ENCODE measurements at regions not wholly inside any gene's neighbourhood (a gene's known extent, or its start where the extent isn't known, plus 50 kb on each side); places are given as distances from the start of the nearest gene placed in this dataset.
"Not testable (repeated sequence)": the region's sequence is repeated elsewhere in the genome, so short reads cannot be mapped to it uniquely, and the experiment has no call there.

DNA sequence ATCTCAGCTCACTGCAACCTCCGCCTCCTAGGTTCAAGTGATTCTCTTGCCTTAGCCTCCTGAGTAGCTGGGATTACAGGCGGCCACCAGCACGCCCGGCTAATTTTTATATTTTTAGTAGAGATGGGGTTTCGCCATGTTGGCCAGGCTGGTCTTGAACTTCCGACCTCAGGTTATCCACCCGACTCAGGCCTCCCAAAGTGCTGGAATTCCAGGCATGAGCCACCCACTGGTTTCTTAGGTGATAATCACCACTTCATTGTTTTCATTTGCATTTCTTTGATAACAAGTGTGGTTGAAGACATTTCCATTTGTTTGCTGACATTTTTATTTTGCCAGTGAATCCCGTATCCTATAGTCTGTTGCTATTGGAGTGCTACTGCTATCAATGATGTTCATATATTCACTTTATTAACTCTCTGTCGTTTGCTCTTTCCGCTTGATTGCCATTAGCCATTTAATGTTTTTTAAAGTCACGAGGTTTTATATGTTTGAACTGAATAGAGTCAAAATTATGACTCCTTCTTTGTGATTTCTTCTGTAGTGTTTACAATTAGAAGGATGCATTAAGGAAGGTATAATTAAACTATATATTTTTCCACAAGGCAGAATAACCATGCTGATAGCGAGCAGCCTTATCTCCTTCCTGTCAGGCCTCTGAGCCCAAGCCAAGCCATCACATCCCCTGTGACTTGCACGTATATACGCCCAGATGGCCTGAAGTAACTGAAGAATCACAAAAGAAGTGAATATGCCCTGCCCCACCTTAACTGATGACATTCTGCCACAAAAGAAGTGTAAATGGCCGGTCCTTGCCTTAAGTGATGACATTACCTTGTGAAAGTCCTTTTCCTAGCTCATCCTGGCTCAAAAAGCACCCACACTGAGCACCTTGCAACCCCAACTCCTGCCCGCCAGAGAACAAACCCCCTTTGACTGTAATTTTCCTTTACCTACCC, 87.3 kb upstream of the DAPK1 start:
- not testable (repeated sequence) for DNase-seq (ENCODE audit: low spot score)

DNA sequence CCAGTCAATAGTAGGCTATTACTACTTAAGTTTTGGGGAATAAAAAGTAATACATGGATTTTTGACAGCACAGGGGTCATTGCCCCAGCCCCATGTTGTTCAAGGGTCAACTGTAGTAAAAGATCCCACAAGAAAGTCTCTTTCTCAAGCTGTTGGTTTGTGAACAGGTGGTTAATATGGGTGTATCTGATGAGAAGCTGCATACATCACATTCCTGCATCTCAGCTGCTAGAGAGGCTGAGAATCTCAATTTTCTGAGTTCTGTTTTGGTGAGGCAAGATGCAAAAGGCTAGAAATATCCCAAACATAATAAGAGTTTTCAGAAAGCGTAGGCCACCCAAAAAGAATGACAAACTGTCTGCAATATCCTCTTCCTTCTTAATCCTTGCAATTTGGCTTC, 76.8 kb upstream of the DAPK1 start:
- DNase-seq (ENCODE audit: low spot score): no peak

DNA sequence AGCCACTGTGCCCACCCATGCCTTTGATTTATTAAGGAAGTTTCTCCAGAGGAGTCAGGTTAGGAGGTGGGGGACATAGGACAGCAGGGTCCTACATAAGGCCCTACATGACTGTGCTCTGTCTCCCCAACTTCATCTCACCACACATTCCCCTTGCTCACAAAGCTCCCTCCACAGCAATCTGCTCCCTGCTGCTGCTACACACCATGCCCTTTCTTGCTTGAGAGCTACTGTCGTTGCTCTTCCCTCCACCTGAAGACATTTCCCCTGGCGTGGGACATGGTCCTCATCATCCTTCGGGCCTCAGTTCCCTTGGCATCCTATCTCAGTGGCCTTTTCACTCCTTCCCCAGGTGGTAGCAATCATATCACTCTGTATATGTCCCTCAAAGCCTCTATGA, 75.9 kb upstream of the DAPK1 start:
- no peak for DNase-seq (ENCODE audit: low spot score)

DNA sequence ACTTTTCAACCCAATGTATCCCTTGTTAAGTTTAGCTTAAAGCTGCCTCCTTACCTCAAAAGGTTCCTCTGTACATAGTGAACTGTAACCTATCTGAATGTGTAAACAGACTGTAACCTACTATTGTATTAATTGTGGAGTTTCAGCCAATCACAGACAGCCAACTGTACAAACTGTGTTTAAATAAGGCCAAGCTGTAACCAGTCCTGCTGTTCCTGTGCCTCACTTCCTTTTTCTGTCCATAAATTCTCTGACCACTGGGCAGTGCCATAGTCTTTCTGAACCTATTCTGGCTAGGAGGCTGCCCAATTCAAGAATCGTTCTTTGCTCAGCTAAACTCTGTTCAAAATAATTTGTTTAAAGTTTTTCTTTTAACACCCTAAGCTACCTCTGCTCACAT, 74.7 kb upstream of the DAPK1 start:
- DNase-seq (ENCODE audit: low spot score): no peak

DNA sequence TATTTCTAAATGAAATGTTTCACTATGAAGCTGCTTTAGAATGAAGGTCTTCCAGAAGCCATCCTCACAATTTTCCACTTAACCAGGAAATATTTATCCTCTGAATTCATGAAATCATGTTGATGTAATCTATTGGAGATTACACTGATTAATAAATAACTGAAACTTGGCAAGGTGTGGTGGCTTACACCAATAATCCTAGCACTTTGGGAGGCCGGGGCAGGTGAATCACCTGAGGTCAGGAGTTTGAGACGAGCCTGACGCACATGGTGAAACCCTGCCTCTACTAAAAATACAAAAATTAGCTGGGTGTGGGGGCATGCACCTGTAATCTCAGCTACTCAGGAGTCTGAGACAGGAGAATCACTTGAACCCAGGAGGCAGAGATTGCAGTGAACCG, 73.8 kb upstream of the DAPK1 start:
- DNase-seq (ENCODE audit: low spot score): not testable (repeated sequence)

DNA sequence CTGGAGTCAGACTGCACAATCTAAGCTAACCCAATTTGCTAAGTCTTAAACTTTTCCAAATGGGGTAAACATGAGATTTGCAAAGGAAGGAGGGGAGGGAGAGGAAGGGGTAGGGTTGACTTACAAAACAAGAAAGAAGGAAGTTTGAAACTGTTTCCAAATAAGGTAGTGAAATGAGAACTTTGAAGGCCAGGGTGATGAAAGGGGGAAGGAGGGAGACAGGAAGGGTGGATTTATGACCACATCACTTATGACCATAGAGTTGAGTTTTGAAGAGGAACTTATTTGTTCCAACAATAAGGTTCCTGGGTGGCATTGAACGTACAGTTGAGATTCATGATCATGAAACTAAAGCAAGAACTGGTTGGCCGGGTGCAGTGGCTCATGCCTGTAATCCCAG, 72.5 kb upstream of the DAPK1 start:
- no peak for DNase-seq (ENCODE audit: low spot score)

DNA sequence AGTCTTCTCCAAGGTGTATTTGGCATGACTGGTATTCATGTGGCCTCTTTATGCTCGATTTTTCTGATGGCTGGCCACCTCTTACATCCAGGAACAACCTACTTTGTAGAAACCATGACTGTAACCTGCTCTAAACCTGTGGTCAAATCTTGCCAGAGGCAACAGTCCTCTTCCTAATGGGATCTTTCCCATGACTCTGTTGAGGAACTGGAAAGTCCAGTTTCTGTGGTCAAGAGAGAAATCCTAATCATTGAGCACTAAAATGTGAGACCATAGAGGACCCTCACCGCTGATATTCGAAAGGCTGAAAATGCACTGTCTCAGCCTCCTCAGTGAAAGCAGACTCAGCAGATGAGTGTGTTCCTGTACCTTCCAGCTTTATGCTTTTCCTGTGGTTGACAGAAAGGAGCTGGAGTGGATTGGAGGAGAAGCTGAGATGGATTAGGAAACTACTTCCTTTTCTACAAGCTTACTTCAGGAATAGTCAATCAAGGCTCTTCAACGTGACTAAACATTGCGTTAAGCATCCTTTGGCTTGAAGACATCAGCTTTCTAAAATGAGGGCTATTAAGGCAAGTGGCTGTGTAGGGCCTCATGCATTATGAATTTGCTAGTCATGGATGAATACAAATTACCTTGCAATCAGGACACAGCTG, 69.7 kb upstream of the DAPK1 start:
- DNase-seq (ENCODE audit: low spot score): no peak

DNA sequence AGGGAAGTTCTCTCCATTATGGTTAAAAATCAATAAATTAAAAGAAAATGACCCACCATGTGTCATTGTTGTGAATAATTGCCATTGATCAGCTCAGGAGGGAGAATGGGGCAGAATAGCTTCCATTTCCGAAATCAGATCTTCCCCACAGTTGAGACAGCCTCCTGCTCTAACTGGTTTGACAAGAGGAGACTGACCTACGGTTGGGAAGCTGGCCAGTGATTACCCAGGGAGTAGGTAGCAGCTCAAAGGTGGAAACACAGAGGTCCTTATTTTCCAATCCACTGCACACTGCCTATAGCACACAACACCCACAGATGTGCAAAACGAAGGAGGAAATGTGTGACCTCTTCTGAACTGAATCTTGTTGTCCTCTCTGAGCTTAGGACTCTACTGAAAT, 69.0 kb upstream of the DAPK1 start:
- DNase-seq (ENCODE audit: low spot score): no peak

DNA sequence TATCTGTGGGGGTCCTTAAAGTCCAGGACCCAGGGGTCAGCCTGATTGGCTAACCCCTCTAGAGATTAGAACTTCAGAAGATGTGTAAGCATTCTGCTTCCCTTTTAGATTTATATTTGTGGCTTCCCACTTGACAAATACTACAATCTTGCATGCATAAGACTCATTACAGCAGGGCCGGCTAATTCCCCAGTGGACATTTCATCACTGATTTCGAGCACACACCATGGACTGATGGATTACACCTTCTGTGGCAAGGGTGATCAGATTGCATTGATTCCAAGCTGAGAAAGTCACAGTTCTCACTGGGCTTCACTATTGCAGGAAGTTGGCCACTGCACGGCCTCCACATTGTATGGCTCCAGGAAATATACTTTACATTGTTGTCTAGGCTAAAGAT, 65.8 kb upstream of the DAPK1 start:
- DNase-seq (ENCODE audit: low spot score): no peak

DNA sequence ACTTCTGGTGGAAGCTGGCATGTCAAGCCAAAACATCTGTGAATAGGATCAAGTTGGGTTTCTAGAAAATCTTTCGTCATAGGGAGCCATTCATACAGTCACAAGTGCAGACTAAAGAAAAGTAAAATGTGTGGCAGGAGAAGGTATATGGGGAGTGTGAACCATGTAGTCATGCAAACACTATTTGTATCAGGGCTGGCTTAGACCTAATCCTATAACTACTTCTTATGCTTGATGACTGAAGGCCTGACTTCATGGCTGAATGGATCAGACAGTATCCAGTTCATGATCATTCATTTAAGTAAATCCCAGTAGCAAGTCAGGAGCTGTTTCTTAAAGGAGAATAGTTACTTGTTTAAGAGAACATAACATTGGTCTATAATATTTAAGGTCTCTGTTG, 63.8 kb upstream of the DAPK1 start:
- no peak for DNase-seq (ENCODE audit: low spot score)

DNA sequence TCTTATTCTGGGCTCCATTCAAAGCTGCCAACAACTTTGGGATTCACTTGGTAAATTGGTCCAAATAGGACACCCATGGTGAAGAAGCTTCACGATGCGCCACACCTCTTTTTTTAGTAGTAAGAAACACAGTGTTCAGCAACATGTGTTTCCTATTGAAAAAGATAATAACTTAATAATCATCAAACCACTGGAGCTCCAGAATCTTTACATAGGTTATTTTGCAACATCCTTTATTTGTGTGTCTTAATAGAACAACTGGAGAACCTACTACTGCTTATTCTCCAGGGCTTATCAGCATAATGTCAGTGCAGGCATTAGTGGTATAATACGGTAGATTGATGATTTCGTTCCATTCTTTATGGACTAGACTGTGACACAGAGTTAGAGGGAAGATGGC, 63.3 kb upstream of the DAPK1 start:
- DNase-seq (ENCODE audit: low spot score): no peak

DNA sequence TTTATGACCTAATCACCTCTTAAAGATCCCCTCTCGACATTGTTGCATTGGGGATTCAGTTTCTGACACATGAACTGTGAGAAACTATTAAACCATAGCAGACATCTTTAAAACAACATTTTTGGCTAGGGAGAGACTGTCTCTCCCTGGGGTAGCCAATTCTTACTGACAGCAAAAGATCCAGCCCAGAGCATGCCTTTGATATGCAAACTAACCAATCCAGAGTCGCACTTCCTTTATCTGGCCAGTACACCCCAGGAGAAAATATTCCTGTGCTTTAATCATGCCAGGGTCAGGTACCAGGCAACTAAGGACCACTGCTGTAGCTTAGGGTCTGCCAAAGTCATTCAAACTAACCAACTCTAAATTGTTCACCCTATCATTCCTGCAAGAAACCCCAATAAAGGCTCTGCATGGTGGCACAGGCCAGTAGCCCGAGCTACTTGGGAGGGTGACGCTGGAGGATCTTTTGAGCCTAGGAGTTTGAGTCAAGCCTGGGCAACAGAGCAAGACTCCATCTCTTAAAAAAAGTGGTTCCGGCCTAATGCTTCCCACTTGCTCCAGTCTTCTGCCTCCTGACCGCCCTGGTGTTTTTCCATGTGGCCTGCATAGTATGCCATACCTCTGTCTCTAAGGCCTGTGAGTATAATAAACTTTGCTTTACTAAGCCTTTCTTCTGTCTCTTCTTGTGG, 62.3 kb upstream of the DAPK1 start:
- no peak for DNase-seq (ENCODE audit: low spot score)

DNA sequence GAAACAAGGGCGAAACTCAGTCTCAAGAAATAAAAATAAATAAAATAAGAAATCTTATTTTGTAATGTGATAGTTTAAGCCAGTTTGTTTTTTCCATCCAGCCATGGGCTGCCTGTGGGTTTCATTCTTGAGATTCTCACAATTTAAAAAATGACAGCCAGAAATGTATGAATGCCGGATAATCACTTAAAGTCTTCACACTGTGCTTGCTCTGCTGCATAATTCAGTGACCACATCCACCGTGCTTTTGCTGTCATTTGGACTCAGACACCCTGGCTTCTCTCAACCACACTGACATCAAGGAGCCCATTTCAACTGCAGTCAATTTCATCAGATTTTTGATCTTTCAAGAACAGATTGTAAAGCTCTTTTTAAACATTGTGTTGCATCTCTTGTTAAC, 61.0 kb upstream of the DAPK1 start:
- no peak for DNase-seq (ENCODE audit: low spot score)

DNA sequence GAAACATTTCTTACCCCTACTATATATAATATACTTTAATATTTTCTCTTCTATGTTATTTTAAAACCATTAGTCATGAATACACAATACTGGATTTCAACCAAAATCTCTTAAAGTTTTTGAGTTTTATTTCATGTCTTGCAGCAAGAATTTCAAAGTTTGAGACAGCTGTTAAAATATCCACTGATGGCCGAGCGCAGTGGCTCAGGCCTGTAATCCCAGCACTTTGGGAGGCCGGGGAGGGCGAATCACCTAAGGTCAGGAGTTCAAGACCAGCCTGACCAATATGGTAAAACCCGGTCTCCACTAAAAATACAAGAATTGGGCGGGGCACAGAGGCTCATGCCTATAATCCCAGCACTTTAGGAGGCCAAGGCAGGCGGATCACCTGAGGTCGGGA, 59.7 kb upstream of the DAPK1 start:
- no peak for DNase-seq (ENCODE audit: low spot score)

DNA sequence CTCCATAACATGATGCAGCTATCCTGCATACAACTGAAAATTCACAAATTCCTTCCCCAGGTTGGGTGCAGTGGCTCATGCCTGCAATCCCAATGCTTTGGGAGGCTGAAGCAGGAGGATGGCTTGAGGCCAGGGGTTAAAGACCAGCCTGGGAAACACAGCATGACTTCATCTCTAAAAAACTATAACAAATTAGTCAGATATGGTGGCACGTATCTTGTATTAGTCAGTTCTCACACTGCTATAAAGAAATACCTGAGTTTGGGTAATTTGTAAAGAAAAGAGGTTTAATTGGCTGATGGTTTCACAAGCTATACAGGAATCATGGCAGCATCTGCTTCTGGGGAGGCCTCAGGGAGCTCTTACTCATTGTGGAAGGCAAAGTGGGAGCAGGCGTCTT, 56.4 kb upstream of the DAPK1 start:
- no peak for DNase-seq (ENCODE audit: low spot score)

DNA sequence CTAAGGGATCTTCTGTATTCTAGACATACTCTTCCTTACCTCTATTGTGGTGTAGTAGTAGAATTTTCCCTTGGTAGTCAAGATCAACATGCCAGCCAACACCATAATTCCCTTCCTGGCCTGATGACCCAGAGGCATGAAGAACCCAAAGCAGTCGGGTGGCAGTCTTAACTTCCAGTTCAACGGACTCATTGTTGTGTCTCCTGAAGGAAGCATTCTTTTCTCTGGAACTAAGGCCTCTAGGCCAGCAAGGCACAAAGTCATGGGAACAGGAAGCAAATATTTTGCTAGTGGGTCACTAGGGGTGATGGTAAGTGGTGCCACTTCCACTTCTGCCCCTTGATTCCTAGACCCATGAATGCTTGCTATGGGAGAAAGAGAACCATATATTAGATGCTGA, 55.2 kb upstream of the DAPK1 start:
- DNase-seq (ENCODE audit: low spot score): no peak

DNA sequence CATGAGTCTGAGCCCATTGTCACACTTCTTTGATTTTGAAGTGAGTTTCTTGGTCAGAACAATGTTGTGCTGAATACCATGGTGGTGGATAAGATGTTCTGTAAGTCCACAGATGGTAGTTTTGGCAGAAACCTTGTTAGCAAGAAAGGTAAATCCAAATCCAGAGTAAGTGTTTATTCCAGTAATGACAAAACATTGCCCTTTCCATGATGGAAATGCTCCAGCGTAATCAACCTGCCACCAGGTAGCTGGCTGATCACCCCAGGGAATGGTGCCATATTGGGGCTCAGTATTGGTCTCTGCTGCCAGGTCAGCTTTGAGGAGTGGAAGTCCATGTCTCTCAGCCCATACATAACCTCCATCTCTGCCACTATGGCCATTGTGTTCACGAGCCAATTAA, 54.7 kb upstream of the DAPK1 start:
- no peak for DNase-seq (ENCODE audit: low spot score)

DNA sequence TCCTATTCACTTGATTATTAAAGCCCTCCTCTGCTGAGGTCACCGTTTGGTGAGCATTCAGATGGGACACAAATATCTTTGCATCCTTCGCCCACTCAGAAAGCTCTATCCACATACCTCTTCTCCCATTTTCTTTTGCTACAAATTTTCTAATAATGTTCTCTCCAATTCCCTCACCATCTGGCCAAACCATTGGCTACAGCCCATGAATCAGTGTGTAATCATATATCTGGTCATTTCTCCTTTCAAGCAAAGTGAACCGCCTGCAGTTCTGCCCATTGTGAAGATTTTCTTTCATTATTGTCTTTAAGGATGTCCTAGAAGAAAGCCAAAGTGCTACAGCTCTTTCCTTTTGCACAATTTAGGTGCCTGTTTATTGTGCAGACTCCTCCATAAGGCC, 54.2 kb upstream of the DAPK1 start:
- no peak for DNase-seq (ENCODE audit: low spot score)

DNA sequence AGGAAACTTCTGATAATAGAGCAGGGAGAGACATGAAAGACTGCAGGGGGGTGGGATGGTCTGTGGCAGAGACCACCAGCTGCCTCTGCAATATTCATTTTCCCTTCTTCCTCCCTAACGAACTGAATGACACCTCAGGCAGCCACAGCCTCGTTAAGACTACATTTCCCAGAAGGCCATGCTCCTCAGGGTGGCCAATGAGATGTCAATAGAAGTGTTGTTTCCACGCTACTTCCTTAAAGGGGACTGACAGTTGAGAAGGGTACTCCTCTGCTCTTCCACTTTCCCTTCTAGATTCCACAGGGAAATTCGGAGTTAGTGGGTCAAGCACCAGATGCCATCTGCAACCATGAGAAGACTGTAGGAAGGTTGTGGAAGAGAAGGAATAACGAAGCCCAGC, 52.0 kb upstream of the DAPK1 start:
- DNase-seq (ENCODE audit: low spot score): peak; percentile 83

DNA sequence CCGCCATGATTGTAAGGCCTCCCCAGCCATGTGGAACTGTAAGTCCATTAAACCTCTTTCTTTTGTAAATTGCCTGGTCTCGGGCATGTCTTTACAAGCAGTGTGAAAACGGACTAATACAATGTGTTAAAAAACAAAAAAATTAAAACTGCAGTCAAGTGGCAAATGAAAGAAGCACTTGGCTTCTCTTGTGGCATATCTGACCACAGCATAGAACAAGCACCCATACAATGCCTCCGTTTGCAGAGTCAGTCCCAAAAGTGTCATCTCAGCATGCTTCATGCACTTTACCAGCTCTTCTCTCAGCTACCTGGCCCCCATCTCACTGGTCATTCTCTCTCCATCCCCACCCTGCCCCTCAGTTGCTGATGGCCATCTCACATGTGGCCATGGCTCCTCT, 51.1 kb upstream of the DAPK1 start:
- DNase-seq (ENCODE audit: low spot score): no peak

DNA sequence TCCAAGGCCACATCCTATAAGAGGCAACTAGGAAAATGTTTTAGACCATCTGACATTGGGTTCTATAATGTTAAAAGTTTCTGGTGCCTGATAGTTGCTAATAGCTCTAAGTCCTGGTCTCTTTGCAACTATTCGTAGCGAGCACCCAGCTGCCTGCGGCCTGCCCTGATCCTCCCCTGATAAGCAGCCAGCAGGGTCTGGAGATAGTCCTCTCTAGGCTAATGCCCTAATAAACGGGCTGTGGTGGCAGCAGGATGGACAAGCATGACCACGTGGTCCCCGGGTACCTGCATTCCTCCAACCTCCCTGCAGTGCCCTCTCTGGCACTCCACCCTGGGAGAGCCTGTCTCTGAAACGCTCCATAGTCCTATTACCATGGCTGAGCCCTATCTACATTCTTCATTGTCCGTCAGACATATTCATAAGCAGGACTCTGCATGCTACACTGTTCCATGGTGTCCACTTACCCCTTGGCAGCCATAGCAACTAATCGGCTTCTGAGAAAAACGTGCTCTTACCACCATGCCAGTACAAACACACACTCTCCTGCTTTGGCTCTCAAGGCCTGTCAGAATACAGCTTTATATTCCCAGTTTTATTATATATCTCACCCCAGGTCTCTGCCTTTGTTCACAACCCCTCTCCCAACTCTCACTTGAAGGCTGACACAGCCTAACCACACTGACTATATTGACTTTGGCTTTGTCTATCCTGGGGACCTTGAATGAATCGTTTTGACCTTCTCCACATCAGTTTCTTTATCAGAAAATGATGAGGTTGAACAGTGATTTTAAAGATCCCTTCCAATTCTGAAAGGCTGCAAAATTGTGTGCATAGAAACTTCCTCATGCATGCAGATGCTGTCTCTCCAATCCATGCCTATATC, 49.9 kb upstream of the DAPK1 start:
- DNase-seq (ENCODE audit: low spot score): no peak
